Ascending aorta (tissue), 2 donors: ENCODE measurements at regions not wholly inside any gene's neighbourhood (a gene's known extent, or its start where the extent isn't known, plus 50 kb on each side); places are given as distances from the start of the nearest gene placed in this dataset.

Source experiments
- DNase-seq, 2 donors: peaks; one replicate each; pipeline ENCODE4 v3.0.0-alpha.2; 2019; ENCODE audit warnings: low spot score in 2 of 2
- H3K27ac ChIP-seq, 2 donors: fragments of 200-600 bp; sonication (generic); one replicate each; pipeline ENCODE4 v1.5.1; 2016 to 2017; ENCODE audit warnings: mild to moderate bottlenecking in 1 of 2
- H3K27me3 ChIP-seq: fragments of 200-600 bp; sonication (generic); one replicate; pipeline ENCODE4 v1.5.1; 2017
- H3K36me3 ChIP-seq, 2 donors: fragments of 200-600 bp; sonication (generic); one replicate each; pipeline ENCODE4 v1.5.1; 2016
- H3K4me1 ChIP-seq, 2 donors: fragments of 200-600 bp; sonication (generic); one replicate each; pipeline ENCODE4 v1.5.1; 2016 to 2017; ENCODE audit warnings: mild to moderate bottlenecking in 1 of 2
- H3K4me3 ChIP-seq, 2 donors: fragments of 200-600 bp; sonication (generic); one replicate each; pipeline ENCODE4 v1.5.1; 2016 to 2017; ENCODE audit warnings: mild to moderate bottlenecking in 1 of 2
- H3K9me3 ChIP-seq, 2 donors: fragments of 200-600 bp; sonication (generic); one replicate each; pipeline ENCODE4 v1.5.1; 2016
- CTCF ChIP-seq, 3 experiments: fragments of 200-600 bp in 2 of 3; fragments of 450-650 bp in 1 of 3; sonication (generic) in 2 of 3; IDR thresholded peaks; one replicate each; pipeline ENCODE4 v1.5.1; 2016 to 2019; ENCODE audit warnings: antibody characterized with exemption in 3 of 3, mild to moderate bottlenecking in 1 of 3, moderate library complexity in 1 of 3
- intact Hi-C: fragments of 100-400 bp; cut with DNase I; formaldehyde crosslinking; loops from one replicate; pipeline ENCODE4 v1.15.1; 2023

GRCh38 chr1:227374846-227375245 lies 56.6 kb upstream of the CDC42BPA start:
- no peaks in the 10 kb centered on the region for H3K36me3 ChIP-seq
- no peaks in the 10 kb centered on the region for H3K27me3 ChIP-seq
- intact Hi-C loops: no loop called here
- H3K9me3 ChIP-seq: no peaks in the 10 kb centered on the region
- TF ChIP-seq CTCF (IDR thresholded peaks at IDR 0.05): no peak
- no peak for DNase-seq
- no peak overlapping the region for H3K4me3 ChIP-seq
- H3K27ac ChIP-seq: no peak overlapping the region
- H3K4me1 ChIP-seq: no peaks in the 10 kb centered on the region

DNA sequence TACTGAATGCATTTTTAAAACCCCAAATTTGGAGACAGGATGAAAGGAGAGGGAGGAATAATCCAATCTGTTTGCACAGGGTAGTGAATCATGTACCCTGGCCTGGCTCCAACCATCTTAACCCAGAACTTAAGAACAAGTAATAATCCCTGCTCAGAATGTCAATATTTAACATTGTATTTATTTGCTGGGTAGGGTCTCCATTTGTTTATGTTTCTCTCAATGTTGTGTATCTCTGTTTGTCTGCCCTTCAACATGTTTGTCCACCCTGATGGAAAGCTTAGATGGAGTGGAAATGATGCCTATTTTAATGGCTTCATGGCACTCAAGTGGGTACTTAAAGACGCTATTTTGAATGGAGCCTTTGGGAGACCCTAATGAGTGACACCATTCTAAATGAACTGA lies 54.4 kb upstream of the CDC42BPA start:
- Histone ChIP-seq H3K27me3 (no peaks in the 10 kb centered on the region), H3K36me3 (no peaks in the 10 kb centered on the region), H3K9me3 (no peaks in the 10 kb centered on the region), H3K27ac (no peak overlapping the region), H3K4me3 (no peak overlapping the region), H3K4me1 (no peaks in the 10 kb centered on the region)
- no peak for TF ChIP-seq CTCF (IDR thresholded peaks at IDR 0.05)
- no peak for DNase-seq
- intact Hi-C loops: no loop called here

- no peaks in the 10 kb centered on the region for H3K9me3 ChIP-seq
- no peaks in the 10 kb centered on the region for H3K27me3 ChIP-seq
- no peaks in the 10 kb centered on the region for H3K36me3 ChIP-seq
- DNase-seq: no peak
- TF ChIP-seq CTCF (IDR thresholded peaks at IDR 0.05): no peak
- no peaks in the 10 kb centered on the region for H3K4me1 ChIP-seq
- no peak overlapping the region for H3K4me3 ChIP-seq
- intact Hi-C loops: no loop called here
- no peak overlapping the region for H3K27ac ChIP-seq
Observed at GRCh38 chr1:227370533-227371254, 52.4 kb upstream of the CDC42BPA start.

DNA sequence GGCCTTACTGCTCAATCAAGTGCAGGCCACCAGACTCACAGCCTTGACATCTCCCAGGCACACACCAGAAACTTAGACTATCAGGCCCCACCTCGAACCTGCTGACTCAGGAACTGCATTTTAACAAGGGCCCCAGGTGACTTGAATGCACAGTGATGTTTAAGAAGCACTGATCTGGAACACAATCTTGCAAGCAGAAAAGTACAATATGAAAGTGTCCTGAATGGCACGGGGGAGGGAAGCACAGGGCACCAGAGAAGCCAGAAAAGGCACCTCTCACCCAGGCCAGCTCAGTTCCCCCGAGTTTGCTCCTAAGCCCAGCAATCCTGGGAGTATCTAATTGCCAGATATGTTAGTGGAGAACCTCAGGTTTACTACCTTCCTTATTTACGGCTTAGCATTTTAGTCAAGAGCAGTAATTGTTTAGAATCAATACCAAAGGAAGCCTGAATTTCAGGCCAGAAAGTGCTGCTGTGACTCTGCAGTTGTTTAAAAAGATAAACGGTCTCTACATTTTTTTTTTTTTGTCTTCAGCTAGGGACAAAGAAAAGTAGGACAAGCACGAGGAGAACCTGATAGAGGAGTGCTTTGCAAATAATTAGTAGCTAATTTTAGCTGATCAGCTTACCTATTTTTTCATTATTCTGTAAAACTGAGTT lies 50.9 kb upstream of the CDC42BPA start:
- Histone ChIP-seq H3K4me1 (no peaks in the 10 kb centered on the region), H3K27ac (no peak overlapping the region), H3K4me3 (no peak overlapping the region), H3K36me3 (no peaks in the 10 kb centered on the region), H3K27me3 (no peaks in the 10 kb centered on the region), H3K9me3 (no peaks in the 10 kb centered on the region)
- no peak for DNase-seq
- no peak for TF ChIP-seq CTCF (IDR thresholded peaks at IDR 0.05)
- intact Hi-C loops: no loop called here
